HCT116 (cell line): ENCODE measurements at regions not wholly inside any gene's neighbourhood (a gene's known extent, or its start where the extent isn't known, plus 50 kb on each side); places are given as distances from the start of the nearest gene placed in this dataset.

Experiments used
- ATAC-seq: fragments of 200-7000 bp; cut with Tn5 transposase; 2 replicates; pipeline ENCODE4 v1.9.1; 2020; ENCODE audit warnings: mild to moderate bottlenecking, moderate library complexity
- BruUV-seq: library from RNA; stranded (reverse); fragments of 400-500 nt; replicated peaks from 2 replicates; lab custom pipeline; 2021; lab: Mats Ljungman, UMichigan
- CTCF ChIA-PET: fragments of 300-600 bp; sonication (Branson Sonifier 250); formaldehyde crosslinking; loops from one replicate; lab custom pipeline; 2021; ENCODE audit warnings: antibody characterized with exemption; lab: Charles Lee
- POLR2A ChIA-PET: fragments of 300-600, 350-600 bp; sonication (Branson Sonifier 250); formaldehyde crosslinking; loops from one replicate; lab custom pipeline; 2021; ENCODE audit warnings: antibody characterized with exemption; lab: Charles Lee
- RAD21 ChIA-PET, 2 experiments: fragments of 300-600 bp; sonication (Branson Sonifier 250); formaldehyde crosslinking; loops; one replicate each; lab custom pipeline; 2023; ENCODE audit warnings: low total read pairs in 2 of 2; ENCODE audit not compliant: uncharacterized antibody in 2 of 2, unreplicated experiment in 2 of 2, low non-redundant PET in 1 of 2; lab: Charles Lee
- DNase-seq: peaks from one replicate; pipeline ENCODE4 v3.0.0-alpha.2; 2010; ENCODE audit warnings: low read depth, low spot score
- H2AFZ ChIP-seq: fragments of 200-600 bp; shearing (Covaris generic), sonication (generic); 2 replicates; pipeline ENCODE4 v1.6.1; 2017; ENCODE audit warnings: low read depth, mixed run types, mixed read lengths, antibody characterized with exemption, low read length; ENCODE audit not compliant: poor library complexity, severe bottlenecking
- H3K27ac ChIP-seq: 2 replicates; pipeline ENCODE4 v1.5.1; 2012; ENCODE audit warnings: low read depth, low read length
- H3K27me3 ChIP-seq: fragments of 200-600 bp; sonication (generic); 2 replicates; pipeline ENCODE4 v1.6.1; 2016; ENCODE audit warnings: mixed run types, low read length, mixed read lengths; ENCODE audit not compliant: insufficient read depth
- H3K36me3 ChIP-seq, 2 experiments: fragments of 200-500 bp in 1 of 2; fragments of 200-600 bp in 1 of 2; sonication (Bioruptor generic) in 1 of 2; sonication (generic) in 1 of 2; 2 replicates each; pipeline versions ENCODE4 v1.5.1 to v1.6.1; 2014 to 2016; ENCODE audit warnings: low read length in 2 of 2, inconsistent platforms in 1 of 2, mixed read lengths in 1 of 2, mixed run types in 1 of 2; ENCODE audit not compliant: insufficient read depth in 2 of 2, control insufficient read depth in 1 of 2
- H3K4me1 ChIP-seq, 2 experiments: fragments of 200-600 bp in 1 of 2; sonication (generic) in 1 of 2; 2 replicates each; pipeline versions ENCODE4 v1.5.1 to v1.6.1; 2012 to 2017; ENCODE audit warnings: low read length in 2 of 2, inconsistent platforms in 1 of 2, mild to moderate bottlenecking in 1 of 2, mixed read lengths in 1 of 2, mixed run types in 1 of 2, moderate library complexity in 1 of 2; ENCODE audit not compliant: insufficient read depth in 2 of 2, control insufficient read depth in 1 of 2
- H3K4me2 ChIP-seq: fragments of 200-600 bp; sonication (generic); 2 replicates; pipeline ENCODE4 v1.6.1; 2017; ENCODE audit warnings: mixed run types, low read length, mixed read lengths
- H3K4me3 ChIP-seq, 2 experiments: fragments of 200-600 bp in 1 of 2; sonication (generic) in 1 of 2; replicated peaks in 1 of 2; 2 replicates each; pipeline ENCODE4 v1.5.1; 2011 to 2016; ENCODE audit warnings: low read length in 2 of 2, control low read depth in 1 of 2, low read depth in 1 of 2, mild to moderate bottlenecking in 1 of 2, mixed read lengths in 1 of 2, mixed run types in 1 of 2
- H3K79me2 ChIP-seq: fragments of 200-600 bp; sonication (generic); 2 replicates; pipeline ENCODE4 v1.6.1; 2017; ENCODE audit warnings: mild to moderate bottlenecking, mixed run types, low read length, moderate library complexity, mixed read lengths; ENCODE audit not compliant: insufficient read depth
- H3K9ac ChIP-seq: fragments of 200-600 bp; sonication (generic); 2 replicates; pipeline ENCODE4 v1.6.1; 2016; ENCODE audit warnings: low read length, mixed read lengths
- H3K9me2 ChIP-seq: fragments of 200-600 bp; sonication (generic), shearing (Covaris generic); 2 replicates; pipeline ENCODE4 v1.6.1; 2017; ENCODE audit warnings: mixed run types, mild to moderate bottlenecking, moderate library complexity; ENCODE audit not compliant: insufficient read depth
- H3K9me3 ChIP-seq, 2 experiments: fragments of 200-500 bp in 1 of 2; fragments of 200-600 bp in 1 of 2; sonication (Bioruptor generic) in 1 of 2; sonication (generic) in 1 of 2; 2 replicates each; pipeline ENCODE4 v1.6.1; 2014 to 2017; ENCODE audit warnings: low read length in 2 of 2, mixed read lengths in 2 of 2, inconsistent platforms in 1 of 2, low read depth in 1 of 2, mild to moderate bottlenecking in 1 of 2, mixed run types in 1 of 2, moderate library complexity in 1 of 2; ENCODE audit not compliant: control insufficient read depth in 1 of 2, insufficient read depth in 1 of 2
- H4K20me1 ChIP-seq: fragments of 200-600 bp; sonication (generic), shearing (Covaris generic); 2 replicates; pipeline ENCODE4 v1.6.1; 2017; ENCODE audit warnings: mixed run types, mild to moderate bottlenecking, moderate library complexity; ENCODE audit not compliant: insufficient read depth
- ATF3 ChIP-seq: IDR thresholded peaks from 2 replicates; pipeline ENCODE4 v1.6.1; 2012
- CEBPB ChIP-seq: IDR thresholded peaks from 2 replicates; pipeline ENCODE4 v1.6.1; 2012; ENCODE audit warnings: low read depth
- EGR1 ChIP-seq: IDR thresholded peaks from 2 replicates; pipeline ENCODE4 v1.6.1; 2012; ENCODE audit warnings: low read depth
- EZH2phosphoT487 ChIP-seq: fragments of 200-600 bp; IDR thresholded peaks from 2 replicates; pipeline ENCODE4 v1.6.1; 2018; ENCODE audit warnings: antibody characterized with exemption, borderline replicate concordance
- JUND ChIP-seq: IDR thresholded peaks from 2 replicates; pipeline ENCODE4 v1.6.1; 2012
- MAX ChIP-seq: IDR thresholded peaks from 2 replicates; pipeline ENCODE4 v1.6.1; 2012
- POLR2A ChIP-seq: IDR thresholded peaks from 2 replicates; pipeline ENCODE4 v1.7.0; 2011; ENCODE audit warnings: borderline replicate concordance; ENCODE audit not compliant: insufficient read depth, insufficient read length; ENCODE audit errors: extremely low read depth
- POLR2AphosphoS5 ChIP-seq: IDR thresholded peaks from 2 replicates; pipeline ENCODE4 v1.6.1; 2011; ENCODE audit warnings: mild to moderate bottlenecking, low read depth, low read length, moderate library complexity
- TCF7L2 ChIP-seq: IDR thresholded peaks from 2 replicates; pipeline ENCODE4 v1.7.0; 2011; ENCODE audit warnings: borderline replicate concordance, inconsistent platforms; ENCODE audit not compliant: insufficient read depth, insufficient read length; ENCODE audit errors: extremely low read depth
- YY1 ChIP-seq: IDR thresholded peaks from 2 replicates; pipeline ENCODE4 v1.6.1; 2011; ENCODE audit warnings: low read length, low read depth, moderate library complexity, mild to moderate bottlenecking; ENCODE audit not compliant: insufficient replicate concordance; ENCODE audit errors: extremely low read depth
- ZBTB33 ChIP-seq: IDR thresholded peaks from 2 replicates; pipeline ENCODE4 v1.6.1; 2011; ENCODE audit warnings: mild to moderate bottlenecking, low read length, moderate library complexity; ENCODE audit not compliant: insufficient replicate concordance; ENCODE audit errors: extremely low read depth
- ZFX ChIP-seq: fragments of 450-650 bp; IDR thresholded peaks from 2 replicates; pipeline ENCODE4 v1.6.1; 2017
- intact Hi-C: fragments of 100-400 bp; cut with micrococcal nuclease; formaldehyde crosslinking; loops from 2 replicates; pipeline ENCODE4 v1.10.0; 2022
- TF ChIP-seq, protein P1 (sequence below): IDR thresholded peaks from 2 replicates; pipeline ENCODE4 v1.6.1; 2012; ENCODE audit warnings: low read depth

DNA sequence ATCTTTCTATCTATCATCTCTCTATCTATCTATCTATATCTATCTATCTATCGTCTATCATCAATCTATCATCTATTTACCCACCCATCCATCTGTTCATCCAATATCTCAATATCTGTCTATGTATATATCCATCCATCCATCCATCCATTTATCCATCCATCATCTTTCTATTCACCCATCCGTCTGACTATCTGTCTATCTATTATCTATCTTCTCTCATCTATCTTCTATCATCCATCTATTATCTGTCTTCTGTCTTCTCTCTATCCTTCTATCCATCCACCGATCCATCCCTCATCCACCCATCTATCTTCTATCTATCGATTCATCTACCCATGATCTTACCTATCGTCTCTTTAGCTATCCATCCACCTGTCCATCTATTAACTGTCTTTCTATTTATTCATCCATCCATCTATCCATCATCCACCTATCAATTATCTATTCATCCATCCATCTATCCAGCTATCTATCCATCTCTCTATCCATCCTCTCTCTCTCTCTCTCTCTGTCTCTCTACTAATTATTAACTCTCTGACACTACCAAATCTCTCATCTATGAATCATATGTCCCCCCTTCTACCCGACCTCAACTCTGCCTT lies 89.1 kb downstream of the DHCR7 start:
- no peaks in the 10 kb centered on the region for H4K20me1 ChIP-seq
- ATAC-seq: no peak
- TF ChIP-seq EGR1 (no peak), JUND (no peak), TCF7L2 (no peak), EZH2phosphoT487 (no peak), POLR2A (no peak), YY1 (no peak), ZBTB33 (no peak), MAX (no peak), POLR2AphosphoS5 (no peak), ATF3 (no peak), CEBPB (no peak), ZFX (no peak)
- TF ChIP-seq, protein P1, sequence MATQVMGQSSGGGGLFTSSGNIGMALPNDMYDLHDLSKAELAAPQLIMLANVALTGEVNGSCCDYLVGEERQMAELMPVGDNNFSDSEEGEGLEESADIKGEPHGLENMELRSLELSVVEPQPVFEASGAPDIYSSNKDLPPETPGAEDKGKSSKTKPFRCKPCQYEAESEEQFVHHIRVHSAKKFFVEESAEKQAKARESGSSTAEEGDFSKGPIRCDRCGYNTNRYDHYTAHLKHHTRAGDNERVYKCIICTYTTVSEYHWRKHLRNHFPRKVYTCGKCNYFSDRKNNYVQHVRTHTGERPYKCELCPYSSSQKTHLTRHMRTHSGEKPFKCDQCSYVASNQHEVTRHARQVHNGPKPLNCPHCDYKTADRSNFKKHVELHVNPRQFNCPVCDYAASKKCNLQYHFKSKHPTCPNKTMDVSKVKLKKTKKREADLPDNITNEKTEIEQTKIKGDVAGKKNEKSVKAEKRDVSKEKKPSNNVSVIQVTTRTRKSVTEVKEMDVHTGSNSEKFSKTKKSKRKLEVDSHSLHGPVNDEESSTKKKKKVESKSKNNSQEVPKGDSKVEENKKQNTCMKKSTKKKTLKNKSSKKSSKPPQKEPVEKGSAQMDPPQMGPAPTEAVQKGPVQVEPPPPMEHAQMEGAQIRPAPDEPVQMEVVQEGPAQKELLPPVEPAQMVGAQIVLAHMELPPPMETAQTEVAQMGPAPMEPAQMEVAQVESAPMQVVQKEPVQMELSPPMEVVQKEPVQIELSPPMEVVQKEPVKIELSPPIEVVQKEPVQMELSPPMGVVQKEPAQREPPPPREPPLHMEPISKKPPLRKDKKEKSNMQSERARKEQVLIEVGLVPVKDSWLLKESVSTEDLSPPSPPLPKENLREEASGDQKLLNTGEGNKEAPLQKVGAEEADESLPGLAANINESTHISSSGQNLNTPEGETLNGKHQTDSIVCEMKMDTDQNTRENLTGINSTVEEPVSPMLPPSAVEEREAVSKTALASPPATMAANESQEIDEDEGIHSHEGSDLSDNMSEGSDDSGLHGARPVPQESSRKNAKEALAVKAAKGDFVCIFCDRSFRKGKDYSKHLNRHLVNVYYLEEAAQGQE: no peak
- TF ChIP-seq, all 23 proteins: peak for 0
- intact Hi-C loops: no loop called here
- no peak overlapping the region for H3K9ac ChIP-seq
- ChIA-PET POLR2A (no interaction called here), RAD21 (no interaction called here), CTCF (no interaction called here)
- peaks cover 25% of the 10 kb centered on the region; the same call in 1 of the 2 replicates for H3K27me3 ChIP-seq
- no peaks in the 10 kb centered on the region for H3K9me2 ChIP-seq
- no peaks in the 10 kb centered on the region for H3K9me3 ChIP-seq
- no peak overlapping the region for H2AFZ ChIP-seq
- DNase-seq: no peak
- no TSS peak for BruUV-seq
- no peaks in the 10 kb centered on the region for H3K4me1 ChIP-seq
- no peak overlapping the region for H3K4me3 ChIP-seq
- H3K79me2 ChIP-seq: no peaks in the 10 kb centered on the region
- H3K4me2 ChIP-seq: no peak overlapping the region
- H3K36me3 ChIP-seq: no peaks in the 10 kb centered on the region
- H3K27ac ChIP-seq: no peak overlapping the region
